NB4 (cell line): ENCODE measurements at regions not wholly inside any gene's neighbourhood (a gene's known extent, or its start where the extent isn't known, plus 50 kb on each side); places are given as distances from the start of the nearest gene placed in this dataset.

ENCODE experiments used
- MYC ChIP-seq: IDR thresholded peaks from 2 replicates; pipeline ENCODE4 v1.6.1; 2011; ENCODE audit warnings: low read depth, low read length
- POLR2A ChIP-seq: IDR thresholded peaks from 2 replicates; pipeline ENCODE4 v1.6.1; 2011; ENCODE audit warnings: mild to moderate bottlenecking; ENCODE audit not compliant: insufficient read length; ENCODE audit errors: extremely low read depth
- TF ChIP-seq, protein P1 (sequence below): IDR thresholded peaks from one replicate; pipeline ENCODE4 v1.5.1; 2012; ENCODE audit warnings: low read depth, low read length
- TF ChIP-seq, protein P2 (sequence below): IDR thresholded peaks from 2 replicates; pipeline ENCODE4 v1.6.1; 2011; ENCODE audit warnings: low read depth, low read length

DNA sequence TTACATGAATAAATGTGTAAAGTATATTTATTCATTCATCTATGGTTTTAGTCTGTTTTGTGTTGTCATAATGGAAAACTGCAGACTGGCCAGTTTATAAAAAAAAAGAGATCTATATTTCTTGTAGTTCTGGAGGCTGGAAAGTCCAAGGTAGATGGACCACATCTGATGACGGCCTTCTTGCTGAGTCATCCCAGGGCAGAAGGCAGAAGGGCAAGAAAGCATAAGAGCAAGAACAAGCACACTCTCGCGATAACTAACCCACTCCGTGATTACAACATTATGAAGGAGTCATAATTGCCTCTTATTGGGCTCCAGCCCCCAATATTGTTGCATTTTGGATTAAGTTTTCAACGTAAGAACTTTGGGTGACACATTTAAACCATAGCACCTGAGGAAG lies 180.4 kb upstream of the DAB2 start:
- TF ChIP-seq, protein P1, sequence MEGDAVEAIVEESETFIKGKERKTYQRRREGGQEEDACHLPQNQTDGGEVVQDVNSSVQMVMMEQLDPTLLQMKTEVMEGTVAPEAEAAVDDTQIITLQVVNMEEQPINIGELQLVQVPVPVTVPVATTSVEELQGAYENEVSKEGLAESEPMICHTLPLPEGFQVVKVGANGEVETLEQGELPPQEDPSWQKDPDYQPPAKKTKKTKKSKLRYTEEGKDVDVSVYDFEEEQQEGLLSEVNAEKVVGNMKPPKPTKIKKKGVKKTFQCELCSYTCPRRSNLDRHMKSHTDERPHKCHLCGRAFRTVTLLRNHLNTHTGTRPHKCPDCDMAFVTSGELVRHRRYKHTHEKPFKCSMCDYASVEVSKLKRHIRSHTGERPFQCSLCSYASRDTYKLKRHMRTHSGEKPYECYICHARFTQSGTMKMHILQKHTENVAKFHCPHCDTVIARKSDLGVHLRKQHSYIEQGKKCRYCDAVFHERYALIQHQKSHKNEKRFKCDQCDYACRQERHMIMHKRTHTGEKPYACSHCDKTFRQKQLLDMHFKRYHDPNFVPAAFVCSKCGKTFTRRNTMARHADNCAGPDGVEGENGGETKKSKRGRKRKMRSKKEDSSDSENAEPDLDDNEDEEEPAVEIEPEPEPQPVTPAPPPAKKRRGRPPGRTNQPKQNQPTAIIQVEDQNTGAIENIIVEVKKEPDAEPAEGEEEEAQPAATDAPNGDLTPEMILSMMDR, result no peak
- TF ChIP-seq POLR2A, result no peak
- TF ChIP-seq MYC, result no peak
- TF ChIP-seq, protein P2, sequence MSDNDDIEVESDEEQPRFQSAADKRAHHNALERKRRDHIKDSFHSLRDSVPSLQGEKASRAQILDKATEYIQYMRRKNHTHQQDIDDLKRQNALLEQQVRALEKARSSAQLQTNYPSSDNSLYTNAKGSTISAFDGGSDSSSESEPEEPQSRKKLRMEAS, result no peak
